Adrenal gland (tissue), 9 donors: ENCODE measurements at regions not wholly inside any gene's neighbourhood (a gene's known extent, or its start where the extent isn't known, plus 50 kb on each side); places are given as distances from the start of the nearest gene placed in this dataset.

Source experiments
- DNase-seq, 7 donors: peaks; one replicate each; pipeline ENCODE4 v3.0.0-alpha.2; 2019 to 2020
- H3K27ac ChIP-seq, 5 donors: fragments of 200-600 bp; sonication (generic) in 4 of 5; 1 replicate in 3 of 5; 2 replicates in 2 of 5; pipeline versions ENCODE4 v1.5.1 to v1.8.0; 2016 to 2020; ENCODE audit warnings: mild to moderate bottlenecking in 1 of 5
- H3K27me3 ChIP-seq: fragments of 200-600 bp; 2 replicates; pipeline ENCODE4 v1.8.0; 2021
- H3K36me3 ChIP-seq, 2 donors: fragments of 200-600 bp; replicated peaks in 1 of 2; 1 replicate in 1 of 2; 2 replicates in 1 of 2; pipeline versions ENCODE4 v1.5.1 to v1.8.0; 2018 to 2022
- H3K4me1 ChIP-seq, 2 donors: fragments of 200-600 bp; replicated peaks in 1 of 2; 1 replicate in 1 of 2; 2 replicates in 1 of 2; pipeline versions ENCODE4 v1.5.1 to v1.8.0; 2018 to 2021
- H3K4me3 ChIP-seq, 4 donors: fragments of 200-600 bp; sonication (generic) in 3 of 4; one replicate each; pipeline ENCODE4 v1.5.1; 2016 to 2018
- H3K9me3 ChIP-seq, 3 donors: fragments of 200-600 bp; sonication (generic) in 1 of 3; replicated peaks in 1 of 3; 1 replicate in 2 of 3; 2 replicates in 1 of 3; pipeline versions ENCODE4 v1.5.1 to v1.8.0; 2016 to 2021
- CTCF ChIP-seq, 6 experiments: fragments of 450-650 bp in 4 of 6; fragments of 200-600 bp in 2 of 6; sonication (generic) in 1 of 6; IDR thresholded peaks; 1 replicate in 5 of 6; 2 replicates in 1 of 6; pipeline versions ENCODE4 v1.5.1 to v1.8.0; 2016 to 2021; ENCODE audit warnings: antibody characterized with exemption in 6 of 6, mild to moderate bottlenecking in 2 of 6, moderate library complexity in 1 of 6
- POLR2A ChIP-seq, 2 donors: fragments of 450-650 bp; IDR thresholded peaks; one replicate each; pipeline ENCODE4 v1.6.1; 2017; ENCODE audit warnings: antibody characterized with exemption in 2 of 2, mild to moderate bottlenecking in 2 of 2, moderate library complexity in 1 of 2
- WGBS, 4 donors: extraction: QIAGEN DNeasy Blood & Tissue Kit in 2 of 4; methylation state at CpG; one replicate each; pipeline versions ENCODE4 v1.1.5 to v1.1.7; 2013 to 2017; 5-methylcytosine and 5-hydroxymethylcytosine counted together
- intact Hi-C, 2 donors: fragments of 100-400 bp; cut with DNase I; formaldehyde crosslinking; loops; one replicate each; pipeline versions ENCODE4 v1.14.1 to v1.15.0; 2022 to 2023
- donor health status: healthy with polysubstance abuse.
- donor health status: Bipolar disorder and iron deficiency.
- donor health status: DM: yes; HTN: yes; CAD: no.
- donor health status: DM: no; HTN: no; CAD: no.
- donor health status: DM: no; HTN: no; CAD: no.

- Histone ChIP-seq H3K4me1 (no peaks in the 10 kb centered on the region), H3K36me3 (no peaks in the 10 kb centered on the region), H3K27me3 (no peaks in the 10 kb centered on the region), H3K27ac (no peak overlapping the region), H3K9me3 (no peaks in the 10 kb centered on the region), H3K4me3 (no peak overlapping the region)
- TF ChIP-seq CTCF (IDR thresholded peaks at IDR 0.05), result no peak
- no peak for TF ChIP-seq POLR2A (IDR thresholded peaks at IDR 0.05)
- 72 to 82% (median 78%) methylated on average over 3 of the region's 3 CpGs for WGBS, 4 donors
- no peak for DNase-seq
- intact Hi-C loops, result no loop called here
These were observed 1052.3 kb upstream of the PHF14 start for GRCh38 chr7:9921326-9921725.

- Histone ChIP-seq H3K27ac (no peak overlapping the region), H3K36me3 (no peaks in the 10 kb centered on the region), H3K4me3 (no peak overlapping the region), H3K27me3 (no peaks in the 10 kb centered on the region), H3K9me3 (no peaks in the 10 kb centered on the region), H3K4me1 (no peaks in the 10 kb centered on the region)
- TF ChIP-seq CTCF (IDR thresholded peaks at IDR 0.05), result no peak
- no peak for TF ChIP-seq POLR2A (IDR thresholded peaks at IDR 0.05)
- 72 to 84% (median 76%) methylated on average over 2 of the region's 2 CpGs for WGBS, 4 donors
- intact Hi-C loops, result no loop called here
- DNase-seq, result no peak
These were observed 1035.6 kb upstream of the PHF14 start for GRCh38 chr7:9937944-9938631.

- H3K4me3 ChIP-seq, result no peak overlapping the region
- DNase-seq, result no peak
- H3K9me3 ChIP-seq, result no peaks in the 10 kb centered on the region
- H3K27me3 ChIP-seq, result no peaks in the 10 kb centered on the region
- no peaks in the 10 kb centered on the region for H3K36me3 ChIP-seq
- no peaks in the 10 kb centered on the region for H3K4me1 ChIP-seq
- no peak overlapping the region for H3K27ac ChIP-seq
- intact Hi-C loops, result no loop called here
- TF ChIP-seq POLR2A (IDR thresholded peaks at IDR 0.05) (no peak), CTCF (IDR thresholded peaks at IDR 0.05) (no peak)
These were observed 1034.5 kb upstream of the PHF14 start for GRCh38 chr7:9939176-9939575.

GRCh38 chr7:9945131-9945530, 1028.5 kb upstream of the PHF14 start:
- no peak for DNase-seq
- intact Hi-C loops, result no loop called here
- TF ChIP-seq POLR2A (IDR thresholded peaks at IDR 0.05) (no peak), CTCF (IDR thresholded peaks at IDR 0.05) (no peak)
- H3K27me3 ChIP-seq, result no peaks in the 10 kb centered on the region
- H3K9me3 ChIP-seq, result no peaks in the 10 kb centered on the region
- no peak overlapping the region for H3K27ac ChIP-seq
- H3K4me3 ChIP-seq, result no peak overlapping the region
- H3K36me3 ChIP-seq, result no peaks in the 10 kb centered on the region
- H3K4me1 ChIP-seq, result no peaks in the 10 kb centered on the region
